PC-9 (cell line): ENCODE measurements at regions not wholly inside any gene's neighbourhood (a gene's known extent, or its start where the extent isn't known, plus 50 kb on each side); places are given as distances from the start of the nearest gene placed in this dataset.
"Not testable (repeated sequence)": the region's sequence is repeated elsewhere in the genome, so short reads cannot be mapped to it uniquely, and the experiment has no call there.

Experiments used
- BruUV-seq: library from RNA; stranded (reverse); fragments of 400-500 nt; replicated peaks from 2 replicates; lab custom pipeline; 2021; lab: Mats Ljungman, UMichigan
- CTCF ChIA-PET: fragments of 300-600 bp; sonication (Branson Sonifier 250); formaldehyde crosslinking; loops from one replicate; lab custom pipeline; 2022; ENCODE audit warnings: antibody characterized with exemption; lab: Charles Lee
- POLR2A ChIA-PET: fragments of 300-600 bp; sonication (Branson Sonifier 250); formaldehyde crosslinking; loops from one replicate; lab custom pipeline; 2022; ENCODE audit warnings: antibody characterized with exemption; ENCODE audit not compliant: unreplicated experiment; lab: Charles Lee
- DNase-seq, 2 experiments: peaks; one replicate each; pipeline versions ENCODE4 v3.0.0 to v3.0.0-alpha.2; 2015 to 2022; ENCODE audit warnings: mixed read lengths in 1 of 2
- H2AFZ ChIP-seq: fragments of 200-600 bp; sonication (generic); 2 replicates; pipeline ENCODE4 v1.8.1; 2017; ENCODE audit warnings: antibody characterized with exemption
- H3F3A ChIP-seq: fragments of 200-600 bp; sonication (generic); 2 replicates; pipeline ENCODE4 v1.8.1; 2017; ENCODE audit warnings: antibody characterized with exemption, mild to moderate bottlenecking, low read depth; ENCODE audit not compliant: insufficient read depth
- H3K27ac ChIP-seq: fragments of 200-600 bp; sonication (generic); 2 replicates; pipeline ENCODE4 v1.6.1; 2016; ENCODE audit warnings: mixed run types
- H3K27me3 ChIP-seq: fragments of 200-600 bp; sonication (generic); 2 replicates; pipeline ENCODE4 v1.6.1; 2016; ENCODE audit warnings: low read depth, mixed run types; ENCODE audit not compliant: insufficient read depth
- H3K36me3 ChIP-seq: fragments of 200-600 bp; sonication (generic); 2 replicates; pipeline ENCODE4 v1.6.1; 2016; ENCODE audit warnings: low read depth, mixed run types
- H3K4me1 ChIP-seq: fragments of 200-600 bp; sonication (generic); replicated peaks from 2 replicates; pipeline ENCODE4 v1.6.1; 2016; ENCODE audit warnings: mixed run types; ENCODE audit not compliant: insufficient read depth
- H3K4me2 ChIP-seq: fragments of 200-600 bp; sonication (generic); 2 replicates; pipeline ENCODE4 v1.6.1; 2017; ENCODE audit warnings: mixed run types
- H3K4me3 ChIP-seq: fragments of 200-600 bp; sonication (generic); 2 replicates; pipeline ENCODE4 v1.6.1; 2016; ENCODE audit warnings: mixed run types
- H3K79me2 ChIP-seq: fragments of 200-600 bp; sonication (generic); 2 replicates; pipeline ENCODE4 v1.6.1; 2017; ENCODE audit warnings: low read depth, mixed run types
- H3K9me2 ChIP-seq: fragments of 200-600 bp; sonication (generic); 2 replicates; pipeline ENCODE4 v1.8.1; 2017; ENCODE audit warnings: mild to moderate bottlenecking; ENCODE audit not compliant: insufficient read depth
- H3K9me3 ChIP-seq: fragments of 200-600 bp; sonication (generic); 2 replicates; pipeline ENCODE4 v1.8.1; 2016; ENCODE audit warnings: low read depth; ENCODE audit not compliant: insufficient read depth
- H4K20me1 ChIP-seq: fragments of 200-600 bp; sonication (generic); 2 replicates; pipeline ENCODE4 v1.8.1; 2017; ENCODE audit not compliant: insufficient read depth
- CTCF ChIP-seq: fragments of 200-600 bp; sonication (generic); conservative IDR thresholded peaks from 2 replicates; pipeline ENCODE4 v1.6.1; 2017; ENCODE audit warnings: mixed run types, antibody characterized with exemption, mild to moderate bottlenecking, moderate library complexity
- EZH2 ChIP-seq: fragments of 200-600 bp; sonication (generic); IDR thresholded peaks from 2 replicates; pipeline ENCODE4 v1.8.0; 2017; ENCODE audit warnings: antibody characterized with exemption, low read depth
- intact Hi-C: fragments of 100-400 bp; cut with micrococcal nuclease; formaldehyde crosslinking; loops from one replicate; pipeline ENCODE4 v1.10.0; 2022; ENCODE audit not compliant: unreplicated experiment

DNA sequence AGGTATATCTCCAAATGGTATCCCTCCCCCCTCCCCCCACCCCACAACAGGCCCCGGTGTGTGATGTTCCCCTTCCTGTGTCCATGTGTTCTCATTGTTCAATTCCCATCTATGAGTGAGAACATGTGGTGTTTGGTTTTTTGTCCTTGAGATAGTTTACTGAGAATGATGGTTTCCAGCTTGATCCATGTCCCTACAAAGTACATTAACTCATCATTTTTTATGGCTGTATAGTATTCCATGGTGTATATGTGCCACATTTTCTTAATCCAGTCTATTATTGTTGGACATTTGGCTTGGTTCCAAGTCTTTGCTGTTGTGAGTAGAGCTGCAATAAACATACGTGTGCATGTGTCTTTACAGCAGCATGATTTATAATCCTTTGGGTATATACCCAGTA is 135.8 kb upstream of the DST start:
- H2AFZ ChIP-seq, H3K4me3 ChIP-seq, BruUV-seq, H4K20me1 ChIP-seq, POLR2A ChIA-PET, H3K36me3 ChIP-seq, DNase-seq, H3K27ac ChIP-seq, H3K4me1 ChIP-seq, H3K9me2 ChIP-seq, CTCF ChIA-PET, H3F3A ChIP-seq, H3K27me3 ChIP-seq, H3K4me2 ChIP-seq, intact Hi-C loops, H3K9me3 ChIP-seq: not testable (repeated sequence)
- H3K79me2 ChIP-seq = peaks cover 24% of the 10 kb centered on the region

- H2AFZ ChIP-seq = no peak overlapping the region
- H3K9me3 ChIP-seq = no peaks in the 10 kb centered on the region
- no peak overlapping the region for H3K4me2 ChIP-seq
- DNase-seq = no peak
- intact Hi-C loops = no loop called here
- CTCF ChIA-PET = no interaction called here
- no peak overlapping the region for H3K27ac ChIP-seq
- H3K79me2 ChIP-seq = peaks cover 42% of the 10 kb centered on the region
- no peaks in the 10 kb centered on the region for H3K36me3 ChIP-seq
- peaks cover 12% of the 10 kb centered on the region for H3K4me1 ChIP-seq
- POLR2A ChIA-PET = interaction anchor here (0.6 kb wide), 1 partner anchor 28 kb away, joined by 3 read pairs; no protein-coding TSS in a partner anchor
- no TSS peak for BruUV-seq
- peaks cover 5% of the 10 kb centered on the region; the same call in 1 of the 2 replicates for H4K20me1 ChIP-seq
- peaks cover 8% of the 10 kb centered on the region; the same call in 1 of the 2 replicates for H3F3A ChIP-seq
- H3K4me3 ChIP-seq = no peak overlapping the region
- no peaks in the 10 kb centered on the region for H3K9me2 ChIP-seq
- no peaks in the 10 kb centered on the region for H3K27me3 ChIP-seq
- no peak for TF ChIP-seq CTCF
- no peak for TF ChIP-seq EZH2
Observed at GRCh38 chr6:56775498-56776166, 132.9 kb upstream of the DST start.

GRCh38 chr6:56772737-56773184 is 130.1 kb upstream of the DST start:
- Histone ChIP-seq H3K4me1 (peaks cover 12% of the 10 kb centered on the region), H3K79me2 (peaks cover 69% of the 10 kb centered on the region), H3K9me3 (no peaks in the 10 kb centered on the region), H3K27me3 (no peaks in the 10 kb centered on the region), H3K27ac (no peak overlapping the region), H2AFZ (no peak overlapping the region), H3K9me2 (no peaks in the 10 kb centered on the region), H3K4me2 (no peak overlapping the region), H3K4me3 (no peak overlapping the region), H3F3A (peaks cover 8% of the 10 kb centered on the region; the same call in 1 of the 2 replicates), H4K20me1 (peaks cover 5% of the 10 kb centered on the region; the same call in 1 of the 2 replicates), H3K36me3 (no peaks in the 10 kb centered on the region)
- ChIA-PET POLR2A (no interaction called here), CTCF (interaction anchor here (0.6 kb wide), 1 partner anchor 9 kb away, joined by 4 read pairs; no protein-coding TSS in a partner anchor)
- DNase-seq = peak; percentile 29 to 47
- intact Hi-C loops = loop anchor here (5.0 kb wide), 1 partner anchor 130 kb away; the partner anchor contains the start of gene DST
- no TSS peak for BruUV-seq
- TF ChIP-seq EZH2 = no peak
- no peak for TF ChIP-seq CTCF
